K562 (cell line): ENCODE measurements at regions not wholly inside any gene's neighbourhood (a gene's known extent, or its start where the extent isn't known, plus 50 kb on each side); places are given as distances from the start of the nearest gene placed in this dataset.

Experiments used
- ATAC-seq: fragments of 200-7000 bp; cut with Tn5 transposase; 3 replicates; pipeline ENCODE4 v1.9.1; 2020; ENCODE audit warnings: moderate library complexity
- BruUV-seq: library from RNA; stranded (reverse); fragments of 400-500 nt; replicated peaks from 2 replicates; lab custom pipeline; 2021; lab: Mats Ljungman, UMichigan
- CTCF ChIA-PET: fragments of 300-600 bp; formaldehyde crosslinking; extraction: SDS; loops from one replicate; lab custom pipeline; 2021; ENCODE audit warnings: low intra/inter-chr PET ratio; lab: Yijun Ruan, JAX
- POLR2A ChIA-PET: fragments of 300-600, 350-650 bp; sonication (Branson Sonifier 250); formaldehyde crosslinking; extraction: SDS; loops from one replicate; lab custom pipeline; 2021; ENCODE audit warnings: antibody characterized with exemption, inconsistent platforms; lab: Yijun Ruan, JAX
- DNase-seq, 4 experiments: peaks; one replicate each; pipeline versions ENCODE4 v3.0.0 to v3.0.0-alpha.2; 2011 to 2018; ENCODE audit warnings: low spot score in 3 of 4, mixed read lengths in 3 of 4; ENCODE audit errors: extremely low read depth in 1 of 4
- FAIRE-seq: peaks from 2 replicates; lab custom pipeline; 2011; peaks lifted over from hg19 to GRCh38; lab: Jason Lieb, UNC
- H2AFZ ChIP-seq: 2 replicates; pipeline ENCODE4 v1.6.0; 2011; ENCODE audit warnings: low read depth, low read length, control low read depth, inconsistent platforms
- H3K27ac ChIP-seq: fragments of 200-600 bp; 3 replicates; pipeline ENCODE4 v1.8.0; 2011; ENCODE audit warnings: low read depth, mild to moderate bottlenecking, control low read depth, inconsistent platforms, low read length, moderate library complexity, mixed read lengths; ENCODE audit errors: extremely low read depth
- H3K27me3 ChIP-seq, 2 experiments: fragments of 300-600 bp in 1 of 2; 2 replicates in 1 of 2; 3 replicates in 1 of 2; pipeline versions ENCODE4 v1.6.0 to v1.8.0; 2011; ENCODE audit warnings: inconsistent platforms in 2 of 2, low read length in 2 of 2, mild to moderate bottlenecking in 1 of 2, mixed read lengths in 1 of 2, moderate library complexity in 1 of 2; ENCODE audit not compliant: control insufficient read depth in 2 of 2, insufficient read depth in 2 of 2
- H3K36me3 ChIP-seq: fragments of 300-600 bp; 3 replicates; pipeline ENCODE4 v1.8.0; 2011; ENCODE audit warnings: mild to moderate bottlenecking, low read length, inconsistent platforms; ENCODE audit not compliant: control insufficient read depth, insufficient read depth
- H3K4me1 ChIP-seq, 2 experiments: fragments of 200-600 bp in 1 of 2; replicated peaks in 1 of 2; 2 replicates in 1 of 2; 3 replicates in 1 of 2; pipeline versions ENCODE4 v1.5.1 to v1.8.0; 2011; ENCODE audit warnings: inconsistent platforms in 2 of 2, low read length in 2 of 2, mild to moderate bottlenecking in 1 of 2, mixed read lengths in 1 of 2, moderate library complexity in 1 of 2; ENCODE audit not compliant: control insufficient read depth in 2 of 2, insufficient read depth in 2 of 2
- H3K4me2 ChIP-seq: 2 replicates; pipeline ENCODE4 v1.6.1; 2011; ENCODE audit warnings: low read length, control low read depth, inconsistent platforms, mixed read lengths; ENCODE audit not compliant: insufficient read depth
- H3K4me3 ChIP-seq: fragments of 200-600 bp; sonication (generic), shearing (Covaris generic); 2 replicates; pipeline ENCODE4 v1.5.1; 2016; ENCODE audit warnings: control low read depth, inconsistent platforms
- H3K79me2 ChIP-seq: fragments of 200-600 bp; 3 replicates; pipeline ENCODE4 v1.8.0; 2011; ENCODE audit warnings: low read length, inconsistent platforms; ENCODE audit not compliant: control insufficient read depth, insufficient read depth
- H3K9ac ChIP-seq, 2 experiments: 2 replicates each; pipeline versions ENCODE4 v1.6.0 to v1.6.1; 2011; ENCODE audit warnings: low read depth in 2 of 2, low read length in 2 of 2, control low read depth in 1 of 2, inconsistent platforms in 1 of 2, mild to moderate bottlenecking in 1 of 2, mixed read lengths in 1 of 2; ENCODE audit not compliant: insufficient read depth in 1 of 2
- H3K9me1 ChIP-seq: one replicate; pipeline ENCODE4 v1.6.0; 2011; ENCODE audit warnings: inconsistent platforms, mild to moderate bottlenecking, low read length, moderate library complexity; ENCODE audit not compliant: control insufficient read depth, insufficient read depth
- H3K9me3 ChIP-seq: replicated peaks from 2 replicates; pipeline ENCODE4 v1.5.1; 2011; ENCODE audit warnings: low read depth, low read length, inconsistent platforms; ENCODE audit not compliant: control insufficient read depth, insufficient read depth
- H4K20me1 ChIP-seq: replicated peaks from 2 replicates; pipeline ENCODE4 v1.6.1; 2011; ENCODE audit warnings: low read length, inconsistent platforms, mixed read lengths; ENCODE audit not compliant: control insufficient read depth, insufficient read depth
- BCLAF1 ChIP-seq, 2 experiments: fragments of 450-650 bp in 1 of 2; IDR thresholded peaks; 2 replicates each; pipeline ENCODE4 v1.6.1; 2011 to 2017; ENCODE audit warnings: low read depth in 2 of 2, antibody characterized with exemption in 1 of 2, borderline replicate concordance in 1 of 2, low read length in 1 of 2, mild to moderate bottlenecking in 1 of 2, mixed read lengths in 1 of 2; ENCODE audit not compliant: control insufficient read depth in 1 of 2
- CBX1 ChIP-seq: sonication (generic); IDR thresholded peaks from 2 replicates; pipeline ENCODE4 v1.6.1; 2016; ENCODE audit warnings: antibody characterized with exemption, low read depth, mild to moderate bottlenecking
- DIDO1 ChIP-seq: fragments of 450-650 bp; IDR thresholded peaks from 2 replicates; pipeline ENCODE4 v1.6.1; 2016; ENCODE audit warnings: low read depth, missing biosample characterization, missing genetic modification characterization
- HDAC2 ChIP-seq: fragments of 450-650 bp; IDR thresholded peaks from 2 replicates; pipeline ENCODE4 v1.6.1; 2016; ENCODE audit warnings: mild to moderate bottlenecking
- HMG20A ChIP-seq: fragments of 450-650 bp; formaldehyde crosslinking; conservative IDR thresholded peaks from 2 replicates; pipeline ENCODE4 v1.4.0; 2020; ENCODE audit warnings: mild to moderate bottlenecking, mixed read lengths
- IRF2 ChIP-seq: sonication (generic); formaldehyde crosslinking; IDR thresholded peaks from 2 replicates; pipeline ENCODE4 v1.8.1; 2022; ENCODE audit warnings: mild to moderate bottlenecking, missing genetic modification reagents
- JUNB ChIP-seq: fragments of 450-650 bp; formaldehyde crosslinking; conservative IDR thresholded peaks from 2 replicates; pipeline ENCODE4 v1.4.0; 2020; ENCODE audit warnings: mild to moderate bottlenecking
- MECOM ChIP-seq: fragments of 250-450 bp; sonication (Bioruptor Pico); IDR thresholded peaks from 2 replicates; pipeline ENCODE4 v1.8.0; 2022; ENCODE audit warnings: inconsistent platforms
- MTA3 ChIP-seq: fragments of 450-650 bp; formaldehyde crosslinking; IDR thresholded peaks from 2 replicates; pipeline ENCODE4 v1.6.1; 2017; ENCODE audit warnings: mild to moderate bottlenecking, borderline replicate concordance
- NR2C2 ChIP-seq, 2 experiments: fragments of 200-800 bp in 1 of 2; sonication (Bioruptor generic) in 1 of 2; sonication (generic) in 1 of 2; formaldehyde crosslinking in 1 of 2; IDR thresholded peaks; 2 replicates each; pipeline versions ENCODE4 v1.6.1 to v1.8.0; 2016 to 2022; ENCODE audit warnings: mild to moderate bottlenecking in 1 of 2, missing compliant biosample characterization in 1 of 2, missing genetic modification characterization in 1 of 2, missing genetic modification reagents in 1 of 2
- RCOR1 ChIP-seq, 2 experiments: IDR thresholded peaks; 2 replicates each; pipeline ENCODE4 v1.6.1; 2012; ENCODE audit warnings: low read depth in 2 of 2, low read length in 2 of 2, borderline replicate concordance in 1 of 2, improper control_type of control experiment in 1 of 2
- TAL1 ChIP-seq: fragments of 450-650 bp; IDR thresholded peaks from 2 replicates; pipeline ENCODE4 v1.6.1; 2016; ENCODE audit warnings: mild to moderate bottlenecking
- ZBTB1 ChIP-seq: sonication (generic); formaldehyde crosslinking; IDR thresholded peaks from 2 replicates; pipeline ENCODE4 v1.8.1; 2023; ENCODE audit warnings: missing genetic modification reagents, low read depth, mild to moderate bottlenecking, borderline replicate concordance
- ZBTB33 ChIP-seq: sonication (generic); formaldehyde crosslinking; IDR thresholded peaks from 2 replicates; pipeline ENCODE4 v1.8.1; 2023; ENCODE audit warnings: mild to moderate bottlenecking, missing genetic modification reagents
- ZNF311 ChIP-seq: fragments of 250-450 bp; sonication (Bioruptor Pico); IDR thresholded peaks from 2 replicates; pipeline ENCODE4 v1.4.0; 2020; ENCODE audit warnings: mild to moderate bottlenecking, moderate library complexity
- ZNF778 ChIP-seq: fragments of 450-650 bp; formaldehyde crosslinking; IDR thresholded peaks from 2 replicates; pipeline ENCODE4 v1.4.0; 2020; ENCODE audit warnings: mild to moderate bottlenecking, moderate library complexity
- WGBS: fragments of 100-300 bp; shearing (Covaris generic); methylation state at CpG from one replicate; pipeline ENCODE4 v1.1.6; 2016; ENCODE audit warnings: low coverage, mixed read lengths; ENCODE audit not compliant: insufficient coverage; ENCODE audit errors: missing lambda C conversion rate; 5-methylcytosine and 5-hydroxymethylcytosine counted together
- in situ Hi-C: fragments of 300-500 bp; cut with MboI; formaldehyde crosslinking; loops from 4 replicates; pipeline ENCODE4 v1.15.0; 2018; ENCODE audit warnings: inconsistent platforms, mixed read lengths
- intact Hi-C: fragments of 100-400 bp; cut with micrococcal nuclease; formaldehyde crosslinking; loops from 2 replicates; pipeline ENCODE4 v1.14.2; 2022

- H3K27me3 ChIP-seq, result peaks cover 30 to 75% of the 10 kb centered on the region in 2 experiments; a peak in 4 of 5 replicates
- H2AFZ ChIP-seq, result no peak overlapping the region
- no peak overlapping the region for H3K4me3 ChIP-seq
- no peaks in the 10 kb centered on the region for H3K9me1 ChIP-seq
- no peaks in the 10 kb centered on the region for H3K36me3 ChIP-seq
- FAIRE-seq (no peak), ATAC-seq (no peak), DNase-seq (no peak)
- H3K4me1 ChIP-seq, result no peaks in the 10 kb centered on the region
- in situ Hi-C loops (no loop called here), intact Hi-C loops (no loop called here)
- no peaks in the 10 kb centered on the region for H3K9me3 ChIP-seq
- BruUV-seq, result no TSS peak
- CTCF ChIA-PET, result no interaction called here
- H3K4me2 ChIP-seq, result no peak overlapping the region
- H3K9ac ChIP-seq, result no peak overlapping the region; a peak in 1 of 4 replicates
- 0% methylated on average over 12 of the region's 13 CpGs for WGBS
- no peaks in the 10 kb centered on the region for H3K79me2 ChIP-seq
- no peak overlapping the region for H3K27ac ChIP-seq
- POLR2A ChIA-PET, result interaction anchor here (0.7 kb wide), 1 partner anchor 574 kb away, joined by 3 read pairs; no protein-coding TSS in a partner anchor
- H4K20me1 ChIP-seq, result peaks cover 6% of the 10 kb centered on the region; the same call in 1 of the 2 replicates
- TF ChIP-seq HDAC2 (no peak), ZNF778 (CRISPR knock-in tag) (no peak), JUNB (CRISPR knock-in tag) (no peak), ZBTB1 (CRISPR knock-in tag) (no peak), CBX1 (no peak), IRF2 (CRISPR knock-in tag) (no peak), ZNF311 (CRISPR knock-in tag) (no peak), TAL1 (no peak), ZBTB33 (no peak), MECOM (no peak), HMG20A (no peak), RCOR1 (IDR thresholded peaks at IDR 0.05; ENCODE audit: borderline replicate concordance in 1 of 2, low read depth in 2 of 2, low read length in 2 of 2) (no peak), BCLAF1 (IDR thresholded peaks at IDR 0.05; ENCODE audit: borderline replicate concordance in 1 of 2, control insufficient read depth in 1 of 2, low read depth in 2 of 2, low read length in 1 of 2) (no peak), DIDO1 (no peak), NR2C2 (CRISPR knock-in tag; IDR thresholded peaks at IDR 0.05) (no peak), NR2C2 (tag; IDR thresholded peaks at IDR 0.05) (no peak), MTA3 (no peak)
These were observed 135.0 kb downstream of the FOXD2 start for GRCh38 chr1:47572731-47573430.
